HG03097 (cell line): ENCODE measurements at regions not wholly inside any gene's neighbourhood (a gene's known extent, or its start where the extent isn't known, plus 50 kb on each side); places are given as distances from the start of the nearest gene placed in this dataset.
"Not testable (repeated sequence)": the region's sequence is repeated elsewhere in the genome, so short reads cannot be mapped to it uniquely, and the experiment has no call there.

Source experiments
- ATAC-seq: cut with Tn5 transposase; IDR thresholded peaks from one replicate; pipeline ENCODE4 v1.9.1; 2021; ENCODE audit not compliant: unreplicated experiment, low FRiP score

DNA sequence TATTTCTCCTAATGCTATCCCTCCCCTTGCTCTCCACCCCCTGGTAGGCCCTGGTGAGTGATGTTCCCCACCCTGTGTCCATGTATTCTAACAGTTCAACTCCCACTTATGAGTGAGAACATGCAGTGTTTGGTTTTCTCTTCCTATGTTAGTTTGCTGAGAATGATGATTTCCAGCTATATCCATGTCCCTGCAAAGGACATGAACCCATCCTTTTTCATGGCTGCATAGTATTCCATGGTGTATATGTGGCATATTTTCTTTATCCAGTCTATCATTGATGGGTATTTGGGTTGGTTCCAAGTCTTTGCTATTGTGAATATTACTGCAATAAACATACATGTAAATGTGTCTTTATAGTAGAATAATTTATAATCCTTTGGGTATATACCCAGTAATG lies 540.3 kb downstream of the TMTC2 start:
- not testable (repeated sequence) for ATAC-seq

GRCh38 chr12:83225806-83226205 lies 539.1 kb downstream of the TMTC2 start:
- ATAC-seq: no peak

DNA sequence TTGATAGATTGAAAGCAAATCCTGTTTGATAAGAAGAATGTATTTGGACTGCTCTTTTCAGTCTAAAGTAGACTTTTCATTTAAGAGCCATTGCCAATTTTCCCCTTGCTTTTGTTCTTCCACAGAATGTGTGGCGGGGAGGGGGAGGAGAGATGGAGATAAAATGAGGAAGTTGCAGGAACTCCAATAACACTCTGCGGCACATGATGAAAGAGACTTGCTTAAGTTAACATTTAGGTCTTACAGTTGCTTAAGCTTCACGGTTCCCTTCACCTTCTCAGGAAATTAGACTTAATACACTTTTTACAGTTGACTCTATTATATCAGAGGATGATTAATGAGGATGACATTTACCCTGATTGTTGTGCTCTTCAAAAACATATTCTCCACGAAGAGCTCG lies 537.3 kb downstream of the TMTC2 start:
- no peak for ATAC-seq

- no peak for ATAC-seq
Measured at GRCh38 chr12:83220774-83221173, 534.1 kb downstream of the TMTC2 start.

DNA sequence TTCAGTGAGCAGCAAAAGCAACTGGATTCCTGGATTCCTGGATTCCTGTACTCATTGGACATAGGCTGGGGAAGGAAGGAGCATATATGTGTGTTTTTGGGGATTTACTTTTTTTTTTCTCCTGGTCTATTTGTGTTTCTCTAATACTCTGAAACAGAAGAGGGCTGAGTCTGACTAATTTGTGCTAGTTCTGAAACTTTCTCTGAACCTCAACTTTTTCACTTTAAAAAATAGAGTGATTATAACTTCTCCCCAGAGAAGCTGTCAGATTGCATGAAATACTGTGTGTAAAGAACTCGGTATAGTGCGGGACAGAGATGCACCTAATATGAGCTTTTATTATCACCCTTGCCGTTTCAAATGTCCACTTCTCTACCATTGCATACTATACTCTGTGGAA lies 529.5 kb downstream of the TMTC2 start:
- no peak for ATAC-seq

- no peak for ATAC-seq
Measured at GRCh38 chr12:83214185-83214584, 527.5 kb downstream of the TMTC2 start.

GRCh38 chr12:83210933-83211332 lies 524.2 kb downstream of the TMTC2 start:
- no peak for ATAC-seq

GRCh38 chr12:83199069-83199468 lies 512.4 kb downstream of the TMTC2 start:
- ATAC-seq: no peak

GRCh38 chr12:83198291-83199015 lies 511.7 kb downstream of the TMTC2 start:
- no peak for ATAC-seq

DNA sequence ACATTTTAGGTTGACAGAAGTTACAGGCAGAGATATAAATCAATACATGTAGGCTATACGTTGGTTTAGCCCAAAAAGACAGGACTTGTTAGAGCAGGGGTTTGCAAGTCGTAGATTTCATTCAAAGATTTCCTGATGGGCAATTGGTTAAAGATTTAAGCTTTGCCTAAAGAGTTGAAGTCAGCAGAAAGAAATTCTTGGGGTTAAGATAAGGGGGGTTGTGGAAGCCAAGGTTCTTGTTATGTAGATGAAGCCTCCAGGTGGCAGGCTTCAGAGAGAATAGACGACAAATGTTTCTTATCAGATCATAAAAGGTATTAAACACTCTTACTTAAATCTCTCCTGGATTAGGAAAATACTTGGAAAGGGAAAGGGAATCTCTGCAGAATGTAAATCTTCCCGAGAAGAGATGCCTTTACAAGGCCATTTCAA lies 510.8 kb downstream of the TMTC2 start:
- ATAC-seq: no peak

- no peak for ATAC-seq
Measured at GRCh38 chr12:83196694-83197350, 510.1 kb downstream of the TMTC2 start.

GRCh38 chr12:83190631-83191390 lies 504.1 kb downstream of the TMTC2 start:
- no peak for ATAC-seq

DNA sequence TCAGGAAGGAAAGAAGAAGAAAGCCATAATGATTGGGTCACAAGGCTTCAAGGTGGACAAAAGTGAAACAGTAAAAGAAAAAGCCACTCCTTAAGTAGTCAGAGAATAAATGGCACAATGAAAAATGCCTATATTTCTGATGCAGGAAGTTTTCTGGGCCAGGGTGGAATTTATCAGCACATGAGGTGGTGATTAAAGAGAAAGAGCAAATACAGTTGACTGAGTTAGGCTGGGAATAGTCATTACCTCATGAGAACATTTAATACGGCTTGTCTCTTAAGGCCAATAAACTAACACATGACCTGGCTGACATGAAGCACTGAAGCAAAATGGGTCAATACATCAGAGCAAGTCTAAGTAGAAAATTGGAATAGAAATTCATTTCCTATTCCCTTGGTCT lies 499.7 kb downstream of the TMTC2 start:
- no peak for ATAC-seq

GRCh38 chr12:83185241-83185640 lies 498.5 kb downstream of the TMTC2 start:
- no peak for ATAC-seq
